Mucosa of gallbladder (tissue), 1 donor: ENCODE measurements at regions not wholly inside any gene's neighbourhood (a gene's known extent, or its start where the extent isn't known, plus 50 kb on each side); places are given as distances from the start of the nearest gene placed in this dataset.

Experiments
- DNase-seq: peaks from one replicate; pipeline ENCODE4 v3.0.0-alpha.2; 2020; ENCODE audit warnings: low spot score
- donor health status: DM: no; HTN: no; CAD: no.

- DNase-seq: no peak
These were observed 53.9 kb upstream of the RORB start for GRCh38 chr9:74443036-74443750.

- DNase-seq: no peak
These were observed 52.8 kb upstream of the RORB start for GRCh38 chr9:74444369-74444768.
